K562 (cell line): ENCODE measurements at regions not wholly inside any gene's neighbourhood (a gene's known extent, or its start where the extent isn't known, plus 50 kb on each side); places are given as distances from the start of the nearest gene placed in this dataset.

Source experiments
- ATAC-seq: fragments of 200-7000 bp; cut with Tn5 transposase; 3 replicates; pipeline ENCODE4 v1.9.1; 2020; ENCODE audit warnings: moderate library complexity
- BruUV-seq: library from RNA; stranded (reverse); fragments of 400-500 nt; replicated peaks from 2 replicates; lab custom pipeline; 2021; lab: Mats Ljungman, UMichigan
- CTCF ChIA-PET: fragments of 300-600 bp; formaldehyde crosslinking; extraction: SDS; loops from one replicate; lab custom pipeline; 2021; ENCODE audit warnings: low intra/inter-chr PET ratio; lab: Yijun Ruan, JAX
- POLR2A ChIA-PET: fragments of 300-600, 350-650 bp; sonication (Branson Sonifier 250); formaldehyde crosslinking; extraction: SDS; loops from one replicate; lab custom pipeline; 2021; ENCODE audit warnings: antibody characterized with exemption, inconsistent platforms; lab: Yijun Ruan, JAX
- DNase-seq, 4 experiments: peaks; one replicate each; pipeline versions ENCODE4 v3.0.0 to v3.0.0-alpha.2; 2011 to 2018; ENCODE audit warnings: low spot score in 3 of 4, mixed read lengths in 3 of 4; ENCODE audit errors: extremely low read depth in 1 of 4
- FAIRE-seq: peaks from 2 replicates; lab custom pipeline; 2011; peaks lifted over from hg19 to GRCh38; lab: Jason Lieb, UNC
- H2AFZ ChIP-seq: 2 replicates; pipeline ENCODE4 v1.6.0; 2011; ENCODE audit warnings: low read depth, low read length, control low read depth, inconsistent platforms
- H3K27ac ChIP-seq: fragments of 200-600 bp; 3 replicates; pipeline ENCODE4 v1.8.0; 2011; ENCODE audit warnings: low read depth, mild to moderate bottlenecking, control low read depth, inconsistent platforms, low read length, moderate library complexity, mixed read lengths; ENCODE audit errors: extremely low read depth
- H3K27me3 ChIP-seq, 2 experiments: fragments of 300-600 bp in 1 of 2; 2 replicates in 1 of 2; 3 replicates in 1 of 2; pipeline versions ENCODE4 v1.6.0 to v1.8.0; 2011; ENCODE audit warnings: inconsistent platforms in 2 of 2, low read length in 2 of 2, mild to moderate bottlenecking in 1 of 2, mixed read lengths in 1 of 2, moderate library complexity in 1 of 2; ENCODE audit not compliant: control insufficient read depth in 2 of 2, insufficient read depth in 2 of 2
- H3K36me3 ChIP-seq: fragments of 300-600 bp; 3 replicates; pipeline ENCODE4 v1.8.0; 2011; ENCODE audit warnings: mild to moderate bottlenecking, low read length, inconsistent platforms; ENCODE audit not compliant: control insufficient read depth, insufficient read depth
- H3K4me1 ChIP-seq, 2 experiments: fragments of 200-600 bp in 1 of 2; replicated peaks in 1 of 2; 2 replicates in 1 of 2; 3 replicates in 1 of 2; pipeline versions ENCODE4 v1.5.1 to v1.8.0; 2011; ENCODE audit warnings: inconsistent platforms in 2 of 2, low read length in 2 of 2, mild to moderate bottlenecking in 1 of 2, mixed read lengths in 1 of 2, moderate library complexity in 1 of 2; ENCODE audit not compliant: control insufficient read depth in 2 of 2, insufficient read depth in 2 of 2
- H3K4me2 ChIP-seq: 2 replicates; pipeline ENCODE4 v1.6.1; 2011; ENCODE audit warnings: low read length, control low read depth, inconsistent platforms, mixed read lengths; ENCODE audit not compliant: insufficient read depth
- H3K4me3 ChIP-seq: fragments of 200-600 bp; sonication (generic), shearing (Covaris generic); 2 replicates; pipeline ENCODE4 v1.5.1; 2016; ENCODE audit warnings: control low read depth, inconsistent platforms
- H3K79me2 ChIP-seq: fragments of 200-600 bp; 3 replicates; pipeline ENCODE4 v1.8.0; 2011; ENCODE audit warnings: low read length, inconsistent platforms; ENCODE audit not compliant: control insufficient read depth, insufficient read depth
- H3K9ac ChIP-seq, 2 experiments: 2 replicates each; pipeline versions ENCODE4 v1.6.0 to v1.6.1; 2011; ENCODE audit warnings: low read depth in 2 of 2, low read length in 2 of 2, control low read depth in 1 of 2, inconsistent platforms in 1 of 2, mild to moderate bottlenecking in 1 of 2, mixed read lengths in 1 of 2; ENCODE audit not compliant: insufficient read depth in 1 of 2
- H3K9me1 ChIP-seq: one replicate; pipeline ENCODE4 v1.6.0; 2011; ENCODE audit warnings: inconsistent platforms, mild to moderate bottlenecking, low read length, moderate library complexity; ENCODE audit not compliant: control insufficient read depth, insufficient read depth
- H3K9me3 ChIP-seq: replicated peaks from 2 replicates; pipeline ENCODE4 v1.5.1; 2011; ENCODE audit warnings: low read depth, low read length, inconsistent platforms; ENCODE audit not compliant: control insufficient read depth, insufficient read depth
- H4K20me1 ChIP-seq: replicated peaks from 2 replicates; pipeline ENCODE4 v1.6.1; 2011; ENCODE audit warnings: low read length, inconsistent platforms, mixed read lengths; ENCODE audit not compliant: control insufficient read depth, insufficient read depth
- ATF4 ChIP-seq: fragments of 450-650 bp; formaldehyde crosslinking; IDR thresholded peaks from 2 replicates; pipeline ENCODE4 v1.4.0; 2022; ENCODE audit warnings: mild to moderate bottlenecking, moderate library complexity
- CCAR2 ChIP-seq: fragments of 200-400 bp; formaldehyde crosslinking; IDR thresholded peaks from 2 replicates; pipeline ENCODE4 v1.6.1; 2017; ENCODE audit warnings: mild to moderate bottlenecking, low read depth, low read length
- HDGF ChIP-seq: fragments of 450-650 bp; IDR thresholded peaks from 2 replicates; pipeline ENCODE4 v1.6.1; 2016
- JUNB ChIP-seq: fragments of 450-650 bp; formaldehyde crosslinking; conservative IDR thresholded peaks from 2 replicates; pipeline ENCODE4 v1.4.0; 2020; ENCODE audit warnings: mild to moderate bottlenecking
- KLF1 ChIP-seq: fragments of 450-650 bp; IDR thresholded peaks from 2 replicates; pipeline ENCODE4 v1.6.1; 2016; ENCODE audit warnings: missing genetic modification characterization, missing compliant biosample characterization
- MNT ChIP-seq, 2 experiments: fragments of 450-650 bp; conservative IDR thresholded peaks; 2 replicates each; pipeline ENCODE4 v1.6.1; 2017; ENCODE audit warnings: mild to moderate bottlenecking in 2 of 2, moderate library complexity in 2 of 2
- MTA2 ChIP-seq: fragments of 450-650 bp; IDR thresholded peaks from 2 replicates; pipeline ENCODE4 v1.6.1; 2016; ENCODE audit warnings: low read depth
- NR1H2 ChIP-seq: sonication (generic); formaldehyde crosslinking; IDR thresholded peaks from 2 replicates; pipeline ENCODE4 v1.4.0; 2020; ENCODE audit warnings: mild to moderate bottlenecking, missing genetic modification reagents
- NR3C1 ChIP-seq: sonication (generic); formaldehyde crosslinking; IDR thresholded peaks from 2 replicates; pipeline ENCODE4 v1.8.1; 2022; ENCODE audit warnings: missing genetic modification reagents
- RNF219 ChIP-seq: fragments of 250-450 bp; sonication (Bioruptor Pico); IDR thresholded peaks from 2 replicates; pipeline ENCODE4 v1.5.0; 2022; ENCODE audit warnings: mild to moderate bottlenecking
- SNIP1 ChIP-seq: fragments of 450-650 bp; IDR thresholded peaks from 2 replicates; pipeline ENCODE4 v1.7.1; 2017; ENCODE audit warnings: low read depth, mild to moderate bottlenecking
- SNRNP70 ChIP-seq: fragments of 200-400 bp; formaldehyde crosslinking; optimal IDR thresholded peaks from 2 replicates; pipeline ENCODE3; 2017; ENCODE audit warnings: low read depth, low read length
- ZNF146 ChIP-seq: IDR thresholded peaks from one replicate; pipeline ENCODE4 v1.6.1; 2018; ENCODE audit warnings: missing compliant biosample characterization; ENCODE audit not compliant: unreplicated experiment
- ZNF592 ChIP-seq: fragments of 450-650 bp; IDR thresholded peaks from 2 replicates; pipeline ENCODE4 v1.6.1; 2017; ENCODE audit warnings: antibody characterized with exemption, mild to moderate bottlenecking
- ZNF699 ChIP-seq: fragments of 250-450 bp; sonication (Bioruptor Pico); IDR thresholded peaks from 2 replicates; pipeline ENCODE4 v1.8.0; 2021; ENCODE audit warnings: mild to moderate bottlenecking, moderate library complexity; ENCODE audit not compliant: insufficient replicate concordance
- ZNF79 ChIP-seq: fragments of 250-450 bp; sonication (Bioruptor Pico); IDR thresholded peaks from 2 replicates; pipeline ENCODE4 v1.4.0; 2020; ENCODE audit warnings: low read depth, mild to moderate bottlenecking, moderate library complexity
- WGBS: fragments of 100-300 bp; shearing (Covaris generic); methylation state at CpG from one replicate; pipeline ENCODE4 v1.1.6; 2016; ENCODE audit warnings: low coverage, mixed read lengths; ENCODE audit not compliant: insufficient coverage; ENCODE audit errors: missing lambda C conversion rate; 5-methylcytosine and 5-hydroxymethylcytosine counted together
- in situ Hi-C: fragments of 300-500 bp; cut with MboI; formaldehyde crosslinking; loops from 4 replicates; pipeline ENCODE4 v1.15.0; 2018; ENCODE audit warnings: inconsistent platforms, mixed read lengths
- intact Hi-C: fragments of 100-400 bp; cut with micrococcal nuclease; formaldehyde crosslinking; loops from 2 replicates; pipeline ENCODE4 v1.14.2; 2022

- intact Hi-C loops: no loop called here
- no peak for FAIRE-seq
- BruUV-seq: no TSS peak
- Histone ChIP-seq H3K9me1 (no peaks in the 10 kb centered on the region), H3K79me2 (no peaks in the 10 kb centered on the region), H3K9ac (no peak overlapping the region), H3K4me1 (no peaks in the 10 kb centered on the region), H4K20me1 (no peaks in the 10 kb centered on the region), H3K27me3 (no peaks in the 10 kb centered on the region; a peak in 1 of 5 replicates), H2AFZ (no peak overlapping the region), H3K4me2 (no peak overlapping the region), H3K27ac (no peak overlapping the region), H3K9me3 (no peaks in the 10 kb centered on the region), H3K4me3 (no peak overlapping the region), H3K36me3 (no peaks in the 10 kb centered on the region)
- TF ChIP-seq SNIP1 (no peak), ATF4 (CRISPR knock-in tag) (no peak), JUNB (no peak), KLF1 (tag) (no peak), ZNF699 (CRISPR knock-in tag) (no peak), CCAR2 (no peak), ZNF79 (CRISPR knock-in tag) (no peak), SNRNP70 (no peak), MNT (conservative IDR thresholded peaks at IDR 0.05) (no peak), ZNF146 (CRISPR knock-in tag) (no peak), RNF219 (CRISPR knock-in tag) (no peak), HDGF (no peak), ZNF592 (no peak), NR3C1 (CRISPR knock-in tag) (no peak), NR1H2 (CRISPR knock-in tag) (no peak), MTA2 (no peak)
- no peak for DNase-seq
- no peak for ATAC-seq
- WGBS: 9% methylated on average over 1 of the region's 1 CpG
- in situ Hi-C loops: no loop called here
- POLR2A ChIA-PET: no interaction called here
- CTCF ChIA-PET: no interaction called here
These were observed 145.1 kb downstream of the TSHZ3 start for GRCh38 chr19:31204115-31204514.
